Neural cell (in vitro differentiated cells): ENCODE measurements at regions not wholly inside any gene's neighbourhood (a gene's known extent, or its start where the extent isn't known, plus 50 kb on each side); places are given as distances from the start of the nearest gene placed in this dataset.
"Not testable (repeated sequence)": the region's sequence is repeated elsewhere in the genome, so short reads cannot be mapped to it uniquely, and the experiment has no call there.

ENCODE experiments used
- H2AFZ ChIP-seq: fragments of 200-600, 300-800 bp; sonication (generic), shearing (Covaris generic); 2 replicates; pipeline ENCODE4 v1.6.0; 2014; ENCODE audit warnings: low read depth, mild to moderate bottlenecking, antibody characterized with exemption, low read length, moderate library complexity
- H3F3A ChIP-seq: fragments of 200-600 bp; shearing (Covaris generic); 2 replicates; pipeline ENCODE4 v1.6.1; 2016; ENCODE audit warnings: mild to moderate bottlenecking, moderate library complexity, mixed read lengths, antibody characterized with exemption, low read length; ENCODE audit not compliant: insufficient read depth, poor library complexity, severe bottlenecking
- H3K27ac ChIP-seq: fragments of 200-600, 300-800 bp; sonication (generic), shearing (Covaris generic); 2 replicates; pipeline ENCODE4 v1.5.1; 2014; ENCODE audit warnings: mild to moderate bottlenecking, low read length, moderate library complexity
- H3K27me3 ChIP-seq: fragments of 300-800, 200-600 bp; sonication (generic), shearing (Covaris generic); 2 replicates; pipeline ENCODE4 v1.6.0; 2014; ENCODE audit warnings: mild to moderate bottlenecking, low read depth, low read length, moderate library complexity; ENCODE audit not compliant: insufficient read depth
- H3K36me3 ChIP-seq: fragments of 300-800, 200-600 bp; sonication (generic), shearing (Covaris generic); 2 replicates; pipeline ENCODE4 v1.5.1; 2014; ENCODE audit warnings: mild to moderate bottlenecking, antibody characterized with exemption, low read length, moderate library complexity; ENCODE audit not compliant: insufficient read depth
- H3K4me2 ChIP-seq: fragments of 300-800, 200-600 bp; sonication (generic), shearing (Covaris generic); 2 replicates; pipeline ENCODE4 v1.6.0; 2014; ENCODE audit warnings: mild to moderate bottlenecking, low read length
- H3K4me3 ChIP-seq: fragments of 300-800, 200-600 bp; sonication (generic), shearing (Covaris generic); 2 replicates; pipeline ENCODE4 v1.5.1; 2014; ENCODE audit warnings: mild to moderate bottlenecking, low read length, moderate library complexity
- H3K79me2 ChIP-seq: fragments of 200-600 bp; shearing (Covaris generic); replicated peaks from 2 replicates; pipeline ENCODE4 v1.6.0; 2014; ENCODE audit warnings: mild to moderate bottlenecking, low read length, moderate library complexity; ENCODE audit not compliant: insufficient read depth
- H3K9ac ChIP-seq: fragments of 300-800, 200-600 bp; sonication (generic), shearing (Covaris generic); 2 replicates; pipeline ENCODE4 v1.6.1; 2016; ENCODE audit warnings: mild to moderate bottlenecking, low read length, mixed read lengths
- H3K9me2 ChIP-seq: fragments of 200-600 bp; shearing (Covaris generic); 2 replicates; pipeline ENCODE4 v1.6.1; 2016; ENCODE audit warnings: mild to moderate bottlenecking, low read length, mixed read lengths; ENCODE audit not compliant: insufficient read depth
- H3K9me3 ChIP-seq: fragments of 200-600, 300-800 bp; sonication (generic), shearing (Covaris generic); 2 replicates; pipeline ENCODE4 v1.6.1; 2016; ENCODE audit warnings: mild to moderate bottlenecking, mixed run types, low read length, moderate library complexity, mixed read lengths
- H4K20me1 ChIP-seq: fragments of 200-600 bp; shearing (Covaris generic); 2 replicates; pipeline ENCODE4 v1.6.1; 2016; ENCODE audit warnings: mild to moderate bottlenecking, mixed run types; ENCODE audit not compliant: insufficient read depth
- EP300 ChIP-seq: fragments of 450-650 bp; conservative IDR thresholded peaks from 2 replicates; pipeline ENCODE4 v1.6.1; 2014; ENCODE audit warnings: antibody characterized with exemption, mild to moderate bottlenecking, moderate library complexity; ENCODE audit not compliant: poor library complexity, severe bottlenecking
- EZH2 ChIP-seq: fragments of 200-600, 300-800 bp; shearing (Covaris generic), sonication (generic); IDR thresholded peaks from 2 replicates; pipeline ENCODE4 v1.6.1; 2014; ENCODE audit warnings: antibody characterized with exemption, low read length, borderline replicate concordance, mild to moderate bottlenecking; ENCODE audit not compliant: insufficient read depth, poor library complexity, severe bottlenecking
- MXI1 ChIP-seq: fragments of 450-650 bp; conservative IDR thresholded peaks from 2 replicates; pipeline ENCODE4 v1.6.1; 2014; ENCODE audit warnings: antibody characterized with exemption, mild to moderate bottlenecking; ENCODE audit not compliant: poor library complexity, severe bottlenecking
- POLR2AphosphoS5 ChIP-seq: IDR thresholded peaks from 2 replicates; pipeline ENCODE4 v1.6.1; 2012
- RAD21 ChIP-seq: fragments of 450-650 bp; conservative IDR thresholded peaks from 2 replicates; pipeline ENCODE4 v1.6.1; 2014; ENCODE audit warnings: antibody characterized with exemption, mild to moderate bottlenecking, moderate library complexity
- SMC3 ChIP-seq: fragments of 450-650 bp; conservative IDR thresholded peaks from 2 replicates; pipeline ENCODE4 v1.6.1; 2014; ENCODE audit warnings: antibody characterized with exemption, mild to moderate bottlenecking, moderate library complexity; ENCODE audit not compliant: poor library complexity
- TAF1 ChIP-seq: IDR thresholded peaks from 2 replicates; pipeline ENCODE4 v1.6.1; 2012; ENCODE audit warnings: low read depth
- TF ChIP-seq, protein P1 (sequence below): IDR thresholded peaks from 2 replicates; pipeline ENCODE4 v1.6.1; 2012; ENCODE audit warnings: borderline replicate concordance
- TF ChIP-seq, protein P2 (sequence below): fragments of 450-650 bp; IDR thresholded peaks from 2 replicates; pipeline ENCODE4 v1.5.1; 2014; ENCODE audit warnings: antibody characterized with exemption, mild to moderate bottlenecking, moderate library complexity; ENCODE audit not compliant: poor library complexity, severe bottlenecking

DNA sequence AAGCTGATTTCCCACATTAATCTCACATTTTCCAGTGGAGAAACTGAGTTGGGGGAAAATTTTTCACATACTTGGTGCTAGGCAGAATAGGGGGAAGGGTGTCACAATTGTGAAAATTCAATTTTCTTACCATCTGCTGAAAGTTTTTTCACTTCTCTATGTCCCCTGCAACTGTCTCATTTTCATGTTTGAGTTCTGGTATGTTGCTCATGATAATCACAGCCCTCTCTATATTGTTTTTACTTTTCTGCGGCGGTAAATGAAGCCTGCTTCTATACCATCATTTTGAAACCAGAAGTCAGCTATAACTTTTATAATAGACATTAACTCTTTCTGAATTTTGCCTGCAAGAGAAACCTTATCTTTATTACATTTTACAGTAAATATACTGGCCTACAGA, 1664.5 kb downstream of the EFNA5 start:
- Histone ChIP-seq H3K9me2 (no peaks in the 10 kb centered on the region), H3K9me3 (no peaks in the 10 kb centered on the region), H3K27me3 (no peaks in the 10 kb centered on the region), H3F3A (no peaks in the 10 kb centered on the region), H3K4me2 (no peak overlapping the region), H4K20me1 (no peaks in the 10 kb centered on the region), H3K79me2 (no peaks in the 10 kb centered on the region), H3K4me3 (no peak overlapping the region), H3K27ac (no peak overlapping the region), H3K9ac (no peak overlapping the region), H3K36me3 (no peaks in the 10 kb centered on the region), H2AFZ (no peak overlapping the region)
- TF ChIP-seq TAF1 (no peak), EP300 (no peak), MXI1 (no peak), SMC3 (no peak), POLR2AphosphoS5 (no peak), RAD21 (no peak), EZH2 (no peak)
- TF ChIP-seq, protein P1, sequence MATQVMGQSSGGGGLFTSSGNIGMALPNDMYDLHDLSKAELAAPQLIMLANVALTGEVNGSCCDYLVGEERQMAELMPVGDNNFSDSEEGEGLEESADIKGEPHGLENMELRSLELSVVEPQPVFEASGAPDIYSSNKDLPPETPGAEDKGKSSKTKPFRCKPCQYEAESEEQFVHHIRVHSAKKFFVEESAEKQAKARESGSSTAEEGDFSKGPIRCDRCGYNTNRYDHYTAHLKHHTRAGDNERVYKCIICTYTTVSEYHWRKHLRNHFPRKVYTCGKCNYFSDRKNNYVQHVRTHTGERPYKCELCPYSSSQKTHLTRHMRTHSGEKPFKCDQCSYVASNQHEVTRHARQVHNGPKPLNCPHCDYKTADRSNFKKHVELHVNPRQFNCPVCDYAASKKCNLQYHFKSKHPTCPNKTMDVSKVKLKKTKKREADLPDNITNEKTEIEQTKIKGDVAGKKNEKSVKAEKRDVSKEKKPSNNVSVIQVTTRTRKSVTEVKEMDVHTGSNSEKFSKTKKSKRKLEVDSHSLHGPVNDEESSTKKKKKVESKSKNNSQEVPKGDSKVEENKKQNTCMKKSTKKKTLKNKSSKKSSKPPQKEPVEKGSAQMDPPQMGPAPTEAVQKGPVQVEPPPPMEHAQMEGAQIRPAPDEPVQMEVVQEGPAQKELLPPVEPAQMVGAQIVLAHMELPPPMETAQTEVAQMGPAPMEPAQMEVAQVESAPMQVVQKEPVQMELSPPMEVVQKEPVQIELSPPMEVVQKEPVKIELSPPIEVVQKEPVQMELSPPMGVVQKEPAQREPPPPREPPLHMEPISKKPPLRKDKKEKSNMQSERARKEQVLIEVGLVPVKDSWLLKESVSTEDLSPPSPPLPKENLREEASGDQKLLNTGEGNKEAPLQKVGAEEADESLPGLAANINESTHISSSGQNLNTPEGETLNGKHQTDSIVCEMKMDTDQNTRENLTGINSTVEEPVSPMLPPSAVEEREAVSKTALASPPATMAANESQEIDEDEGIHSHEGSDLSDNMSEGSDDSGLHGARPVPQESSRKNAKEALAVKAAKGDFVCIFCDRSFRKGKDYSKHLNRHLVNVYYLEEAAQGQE = no peak
- TF ChIP-seq, protein P2, sequence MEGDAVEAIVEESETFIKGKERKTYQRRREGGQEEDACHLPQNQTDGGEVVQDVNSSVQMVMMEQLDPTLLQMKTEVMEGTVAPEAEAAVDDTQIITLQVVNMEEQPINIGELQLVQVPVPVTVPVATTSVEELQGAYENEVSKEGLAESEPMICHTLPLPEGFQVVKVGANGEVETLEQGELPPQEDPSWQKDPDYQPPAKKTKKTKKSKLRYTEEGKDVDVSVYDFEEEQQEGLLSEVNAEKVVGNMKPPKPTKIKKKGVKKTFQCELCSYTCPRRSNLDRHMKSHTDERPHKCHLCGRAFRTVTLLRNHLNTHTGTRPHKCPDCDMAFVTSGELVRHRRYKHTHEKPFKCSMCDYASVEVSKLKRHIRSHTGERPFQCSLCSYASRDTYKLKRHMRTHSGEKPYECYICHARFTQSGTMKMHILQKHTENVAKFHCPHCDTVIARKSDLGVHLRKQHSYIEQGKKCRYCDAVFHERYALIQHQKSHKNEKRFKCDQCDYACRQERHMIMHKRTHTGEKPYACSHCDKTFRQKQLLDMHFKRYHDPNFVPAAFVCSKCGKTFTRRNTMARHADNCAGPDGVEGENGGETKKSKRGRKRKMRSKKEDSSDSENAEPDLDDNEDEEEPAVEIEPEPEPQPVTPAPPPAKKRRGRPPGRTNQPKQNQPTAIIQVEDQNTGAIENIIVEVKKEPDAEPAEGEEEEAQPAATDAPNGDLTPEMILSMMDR = no peak

DNA sequence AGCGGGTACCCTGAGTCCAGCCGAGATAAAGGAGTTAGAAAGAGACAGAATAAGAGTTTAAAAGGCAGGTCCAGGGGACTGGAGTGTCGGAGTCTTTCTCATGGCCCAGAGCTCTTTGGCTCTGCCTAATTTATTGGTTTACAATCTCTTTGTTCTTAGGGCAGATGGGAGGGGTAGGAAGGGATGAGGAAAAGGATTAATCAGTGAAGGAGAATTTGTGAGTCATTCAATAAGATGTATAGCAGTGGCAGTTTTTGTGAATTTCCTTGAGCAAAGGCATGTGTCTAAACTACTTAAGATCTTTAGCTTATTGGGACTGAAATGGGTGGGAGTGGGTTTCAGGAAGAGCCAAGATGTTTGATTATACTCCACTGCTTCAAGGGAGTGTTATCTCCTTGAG, 1671.7 kb downstream of the EFNA5 start:
- H4K20me1 ChIP-seq, H3K4me2 ChIP-seq, H3F3A ChIP-seq, H3K79me2 ChIP-seq, H3K9ac ChIP-seq, H3K36me3 ChIP-seq, H3K27ac ChIP-seq, H2AFZ ChIP-seq, H3K9me3 ChIP-seq, H3K27me3 ChIP-seq, H3K4me3 ChIP-seq, H3K9me2 ChIP-seq: not testable (repeated sequence)

DNA sequence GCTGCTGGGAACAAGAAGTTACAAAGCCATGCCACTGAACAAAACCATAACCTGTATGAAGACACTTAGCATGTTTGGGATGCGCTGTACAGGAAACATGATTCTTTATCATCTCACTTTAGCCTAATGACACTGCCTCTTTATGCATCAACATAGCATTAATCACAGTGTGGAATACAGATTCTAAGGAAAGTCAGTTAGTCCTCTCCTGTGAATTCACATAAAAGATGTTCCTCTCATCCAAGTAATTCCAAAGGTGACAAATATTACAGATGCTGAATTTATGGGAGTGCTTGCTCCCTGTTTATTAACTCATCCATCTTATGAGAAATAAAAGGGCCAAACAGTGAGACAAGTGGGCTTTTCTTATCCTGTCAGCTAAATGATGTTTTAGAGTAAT, 1677.7 kb downstream of the EFNA5 start:
- no peak overlapping the region for H2AFZ ChIP-seq
- no peak overlapping the region for H3K9ac ChIP-seq
- no peak overlapping the region for H3K4me2 ChIP-seq
- no peaks in the 10 kb centered on the region for H3F3A ChIP-seq
- no peaks in the 10 kb centered on the region for H3K27me3 ChIP-seq
- H3K27ac ChIP-seq = no peak overlapping the region
- H4K20me1 ChIP-seq = no peaks in the 10 kb centered on the region
- no peak for TF ChIP-seq SMC3
- TF ChIP-seq, protein P1 = no peak
- TF ChIP-seq, protein P2 = no peak
- no peak for TF ChIP-seq POLR2AphosphoS5
- no peak for TF ChIP-seq RAD21
- TF ChIP-seq MXI1 = no peak
- TF ChIP-seq TAF1 = no peak
- TF ChIP-seq EZH2 = no peak
- no peak for TF ChIP-seq EP300
- H3K9me2 ChIP-seq = no peaks in the 10 kb centered on the region
- no peaks in the 10 kb centered on the region for H3K36me3 ChIP-seq
- no peaks in the 10 kb centered on the region for H3K79me2 ChIP-seq
- H3K4me3 ChIP-seq = no peak overlapping the region
- no peaks in the 10 kb centered on the region for H3K9me3 ChIP-seq
